Uterus (tissue), 2 donors: ENCODE measurements at regions not wholly inside any gene's neighbourhood (a gene's known extent, or its start where the extent isn't known, plus 50 kb on each side); places are given as distances from the start of the nearest gene placed in this dataset.

Experiments used
- CTCF ChIP-seq, 4 experiments: fragments of 200-600 bp in 2 of 4; fragments of 450-650 bp in 2 of 4; sonication (generic) in 2 of 4; IDR thresholded peaks; one replicate each; pipeline ENCODE4 v1.5.1; 2016 to 2019; ENCODE audit warnings: antibody characterized with exemption in 4 of 4, mild to moderate bottlenecking in 2 of 4, moderate library complexity in 1 of 4
- POLR2A ChIP-seq, 2 donors: fragments of 450-650 bp; IDR thresholded peaks; one replicate each; pipeline ENCODE4 v1.6.1; 2016; ENCODE audit warnings: antibody characterized with exemption in 2 of 2, mild to moderate bottlenecking in 1 of 2, moderate library complexity in 1 of 2

DNA sequence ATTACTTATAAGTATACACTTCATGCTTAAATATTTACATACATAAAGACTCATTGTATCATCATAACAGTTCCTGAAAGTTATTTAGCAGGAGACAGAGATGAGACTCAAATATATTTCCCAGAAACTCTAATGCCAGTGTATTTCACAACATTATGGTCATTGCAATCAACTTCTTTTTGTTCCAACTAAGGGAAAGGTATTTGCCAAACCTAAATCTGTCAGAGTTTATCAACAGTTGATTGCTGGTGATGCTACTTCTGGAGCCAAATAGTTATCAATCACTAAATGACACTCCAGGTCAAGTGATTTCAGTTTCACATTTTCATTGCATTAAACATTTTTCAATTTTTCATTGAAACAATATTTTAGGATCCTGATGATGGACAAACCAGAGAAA, 72.1 kb upstream of the AVPR1A start:
- TF ChIP-seq CTCF (IDR thresholded peaks at IDR 0.05): no peak
- TF ChIP-seq POLR2A (IDR thresholded peaks at IDR 0.05): no peak
